ENCODE measurements at regions not wholly inside any gene's neighbourhood (a gene's known extent, or its start where the extent isn't known, plus 50 kb on each side); places are given as distances from the start of the nearest gene placed in this dataset.
"Not testable (repeated sequence)": the region's sequence is repeated elsewhere in the genome, so short reads cannot be mapped to it uniquely, and the experiment has no call there.

- not testable (repeated sequence) for TF ChIP-seq CTCF (IDR thresholded peaks at IDR 0.05); POLR2A (IDR thresholded peaks at IDR 0.05; ENCODE audit: low read depth)
These were observed 4462.4 kb upstream of the TPTE start for GRCh38 chr21:6058997-6059396.

Measured in esophagus muscularis mucosa (tissue), 3 donors.